GM23338 (cell line): ENCODE measurements at regions not wholly inside any gene's neighbourhood (a gene's known extent, or its start where the extent isn't known, plus 50 kb on each side); places are given as distances from the start of the nearest gene placed in this dataset.

ENCODE experiments used
- ATAC-seq: fragments of 200-7000 bp; cut with Tn5 transposase; 3 replicates; pipeline ENCODE4 v1.9.1; 2020
- DNase-seq: peaks from one replicate; pipeline ENCODE4 v3.0.0-alpha.2; 2015; ENCODE audit warnings: low spot score
- H2AFZ ChIP-seq: fragments of 200-600 bp; sonication (generic); 2 replicates; pipeline ENCODE4 v1.8.0; 2016; ENCODE audit warnings: antibody characterized with exemption, mild to moderate bottlenecking, moderate library complexity
- H3F3A ChIP-seq: fragments of 200-600 bp; sonication (generic); replicated peaks from 2 replicates; pipeline ENCODE4 v1.8.0; 2017; ENCODE audit warnings: antibody characterized with exemption, mixed run types, low read depth
- H3K27ac ChIP-seq: fragments of 200-600 bp; sonication (generic); 2 replicates; pipeline ENCODE4 v1.6.1; 2016; ENCODE audit warnings: low read depth
- H3K27me3 ChIP-seq: fragments of 200-600 bp; sonication (generic); 2 replicates; pipeline ENCODE4 v1.8.0; 2016; ENCODE audit warnings: mild to moderate bottlenecking, mixed run types, moderate library complexity; ENCODE audit not compliant: insufficient read depth
- H3K36me3 ChIP-seq: fragments of 200-600 bp; sonication (generic); 2 replicates; pipeline ENCODE4 v1.8.0; 2016; ENCODE audit warnings: mild to moderate bottlenecking; ENCODE audit not compliant: insufficient read depth
- H3K4me1 ChIP-seq: fragments of 200-600 bp; sonication (generic); 2 replicates; pipeline ENCODE4 v1.8.0; 2016; ENCODE audit warnings: mild to moderate bottlenecking, moderate library complexity; ENCODE audit not compliant: insufficient read depth
- H3K4me2 ChIP-seq: fragments of 200-600 bp; sonication (generic); 2 replicates; pipeline ENCODE4 v1.7.1; 2017; ENCODE audit warnings: mixed run types
- H3K4me3 ChIP-seq: fragments of 200-600 bp; sonication (generic); 2 replicates; pipeline ENCODE4 v1.6.1; 2016; ENCODE audit warnings: mixed run types
- H3K79me2 ChIP-seq: fragments of 200-600 bp; sonication (generic); replicated peaks from 2 replicates; pipeline ENCODE4 v1.8.0; 2017; ENCODE audit warnings: mild to moderate bottlenecking; ENCODE audit not compliant: insufficient read depth
- H3K9me2 ChIP-seq: fragments of 200-600 bp; sonication (generic); 2 replicates; pipeline ENCODE4 v1.8.0; 2017; ENCODE audit not compliant: insufficient read depth
- H4K20me1 ChIP-seq: fragments of 200-600 bp; sonication (generic); replicated peaks from 2 replicates; pipeline ENCODE4 v1.8.0; 2017; ENCODE audit warnings: mild to moderate bottlenecking; ENCODE audit not compliant: insufficient read depth
- H3K27ac Mint-ChIP-seq: 2 replicates; pipeline ENCODE4 v1.8.0; 2020; ENCODE audit warnings: inconsistent platforms, mild to moderate bottlenecking, moderate library complexity, mixed read lengths
- H3K27me3 Mint-ChIP-seq: 3 replicates; pipeline ENCODE4 v1.8.0; 2022; ENCODE audit warnings: low read depth, mild to moderate bottlenecking, moderate library complexity, mixed read lengths, inconsistent platforms; ENCODE audit not compliant: insufficient read depth, poor library complexity
- H3K36me3 Mint-ChIP-seq: 3 replicates; pipeline ENCODE4 v1.8.0; 2021; ENCODE audit warnings: low read depth, mild to moderate bottlenecking, inconsistent platforms, moderate library complexity, mixed read lengths
- H3K4me1 Mint-ChIP-seq: 3 replicates; pipeline ENCODE4 v1.8.0; 2020; ENCODE audit warnings: mild to moderate bottlenecking, inconsistent platforms, mixed read lengths
- H3K4me3 Mint-ChIP-seq: 3 replicates; pipeline ENCODE4 v1.8.0; 2021; ENCODE audit warnings: moderate library complexity, mild to moderate bottlenecking, inconsistent platforms, mixed read lengths
- H3K9me3 Mint-ChIP-seq: 3 replicates; pipeline ENCODE4 v1.8.0; 2020; ENCODE audit warnings: moderate library complexity, mild to moderate bottlenecking, inconsistent platforms, mixed read lengths
- CREB1 ChIP-seq: fragments of 250-450 bp; sonication (Bioruptor Pico); IDR thresholded peaks from 2 replicates; pipeline ENCODE4 v1.5.0; 2020; ENCODE audit warnings: low read depth, mild to moderate bottlenecking, moderate library complexity
- ETS1 ChIP-seq: IDR thresholded peaks from 2 replicates; pipeline ENCODE4 v1.6.1; 2016; ENCODE audit warnings: antibody characterized with exemption
- NANOG ChIP-seq: IDR thresholded peaks from 2 replicates; pipeline ENCODE4 v1.6.1; 2016; ENCODE audit warnings: antibody characterized with exemption, borderline replicate concordance
- REST ChIP-seq: IDR thresholded peaks from one replicate; pipeline ENCODE4 v1.6.1; 2018; ENCODE audit warnings: antibody characterized with exemption; ENCODE audit not compliant: unreplicated experiment
- STAT1 ChIP-seq: IDR thresholded peaks from one replicate; pipeline ENCODE4 v1.6.1; 2016; ENCODE audit warnings: antibody characterized with exemption; ENCODE audit not compliant: unreplicated experiment
- ZNF114 ChIP-seq: fragments of 250-450 bp; sonication (Bioruptor Pico); IDR thresholded peaks from 2 replicates; pipeline ENCODE4 v1.5.0; 2020; ENCODE audit warnings: mild to moderate bottlenecking, moderate library complexity
- ZNF331 ChIP-seq: fragments of 250-450 bp; sonication (Bioruptor Pico); IDR thresholded peaks from 2 replicates; pipeline ENCODE4 v1.5.0; 2020; ENCODE audit warnings: low read depth, mild to moderate bottlenecking, moderate library complexity
- ZNF462 ChIP-seq: fragments of 250-450 bp; sonication (Bioruptor Pico); IDR thresholded peaks from 2 replicates; pipeline ENCODE4 v1.5.0; 2020; ENCODE audit warnings: mild to moderate bottlenecking, moderate library complexity

DNA sequence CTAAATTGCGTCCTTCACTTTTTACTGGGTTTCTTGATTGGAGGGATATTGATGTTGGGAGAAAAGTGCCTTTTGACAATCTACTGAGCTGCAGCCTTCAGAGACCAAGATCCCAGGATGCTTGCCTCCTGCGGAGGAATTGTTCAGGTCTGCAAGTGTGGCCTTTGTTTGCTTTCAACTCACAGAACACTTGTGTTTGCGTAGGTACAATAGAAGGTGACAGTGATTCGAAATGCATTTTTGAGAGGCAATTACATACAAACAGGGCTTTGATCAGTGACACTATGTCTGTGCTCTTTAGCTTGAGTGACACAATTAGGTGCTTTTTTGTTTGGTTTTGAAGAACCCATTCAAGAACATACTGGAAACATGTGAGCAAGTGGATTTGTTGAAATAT is 600.6 kb downstream of the QKI start:
- no peaks in the 10 kb centered on the region for H3F3A ChIP-seq
- no peak overlapping the region for H3K27ac ChIP-seq
- no peaks in the 10 kb centered on the region for H3K4me1 ChIP-seq
- ATAC-seq, result peak; percentile 84
- H3K4me3 Mint-ChIP-seq, result no peak overlapping the region
- H3K4me3 ChIP-seq, result no peak overlapping the region
- no peaks in the 10 kb centered on the region for H3K36me3 ChIP-seq
- no peaks in the 10 kb centered on the region for H3K36me3 Mint-ChIP-seq
- H2AFZ ChIP-seq, result no peak overlapping the region
- no peaks in the 10 kb centered on the region for H4K20me1 ChIP-seq
- peaks cover 14% of the 10 kb centered on the region for H3K4me1 Mint-ChIP-seq
- TF ChIP-seq NANOG (0 out of 2 replicates have a peak, but pooled peaks have one; percentile 13), ZNF114 (CRISPR knock-in tag) (no peak)
- no peaks in the 10 kb centered on the region for H3K79me2 ChIP-seq
- no peaks in the 10 kb centered on the region for H3K27me3 ChIP-seq
- no peak overlapping the region for H3K4me2 ChIP-seq
- H3K9me3 Mint-ChIP-seq, result no peaks in the 10 kb centered on the region; the same call in 1 of the 3 replicates
- DNase-seq, result peak; percentile 35
- H3K9me2 ChIP-seq, result 0 out of 2 replicates have a peak, but pooled peaks cover 5% of the 10 kb centered on the region
- no peak overlapping the region for H3K27ac Mint-ChIP-seq
- peaks cover 12% of the 10 kb centered on the region for H3K27me3 Mint-ChIP-seq

GRCh38 chr6:164014346-164015087 is 600.0 kb downstream of the QKI start:
- no peaks in the 10 kb centered on the region for H3K27me3 ChIP-seq
- H3K4me2 ChIP-seq, result no peak overlapping the region
- Mint-ChIP-seq H3K4me1 (peaks cover 14% of the 10 kb centered on the region), H3K27me3 (peaks cover 7% of the 10 kb centered on the region), H3K9me3 (no peaks in the 10 kb centered on the region; the same call in 1 of the 3 replicates), H3K4me3 (no peak overlapping the region), H3K36me3 (no peaks in the 10 kb centered on the region), H3K27ac (no peak overlapping the region)
- ATAC-seq (peak; percentile 45), DNase-seq (no peak)
- H2AFZ ChIP-seq, result peak overlapping the region; percentile 34; the same call in 1 of the 2 replicates
- 0 out of 2 replicates have a peak, but pooled peaks cover 5% of the 10 kb centered on the region for H3K9me2 ChIP-seq
- no peak for TF ChIP-seq ETS1
- TF ChIP-seq CREB1 (CRISPR knock-in tag), result no peak
- no peak for TF ChIP-seq ZNF462
- no peak for TF ChIP-seq STAT1
- TF ChIP-seq REST, result no peak
- TF ChIP-seq ZNF331 (CRISPR knock-in tag), result no peak
- TF ChIP-seq NANOG, result no peak
- TF ChIP-seq ZNF114 (CRISPR knock-in tag), result no peak
- H3K36me3 ChIP-seq, result no peaks in the 10 kb centered on the region
- no peak overlapping the region for H3K27ac ChIP-seq
- H3K79me2 ChIP-seq, result no peaks in the 10 kb centered on the region
- no peaks in the 10 kb centered on the region for H4K20me1 ChIP-seq
- no peaks in the 10 kb centered on the region for H3F3A ChIP-seq
- H3K4me1 ChIP-seq, result no peaks in the 10 kb centered on the region
- no peak overlapping the region for H3K4me3 ChIP-seq
